MM.1S (cell line): ENCODE measurements at regions not wholly inside any gene's neighbourhood (a gene's known extent, or its start where the extent isn't known, plus 50 kb on each side); places are given as distances from the start of the nearest gene placed in this dataset.

Experiments used
- DNase-seq: peaks from one replicate; pipeline ENCODE4 v3.0.0-alpha.2; 2015
- H2AFZ ChIP-seq: fragments of 300-600 bp; sonication (generic); 2 replicates; pipeline ENCODE4 v1.6.0; 2016; ENCODE audit warnings: antibody characterized with exemption, low read length
- H3F3A ChIP-seq: fragments of 300-600 bp; sonication (generic); 2 replicates; pipeline ENCODE4 v1.6.1; 2016; ENCODE audit warnings: mild to moderate bottlenecking, antibody characterized with exemption, low read length, moderate library complexity, mixed read lengths; ENCODE audit not compliant: insufficient read depth
- H3K27ac ChIP-seq: fragments of 300-600 bp; sonication (generic); 2 replicates; pipeline ENCODE4 v1.5.1; 2016; ENCODE audit warnings: mild to moderate bottlenecking, low read length
- H3K27me3 ChIP-seq: fragments of 300-600 bp; sonication (generic); replicated peaks from 2 replicates; pipeline ENCODE4 v1.6.0; 2016; ENCODE audit warnings: low read length; ENCODE audit not compliant: insufficient read depth
- H3K36me3 ChIP-seq: fragments of 300-600 bp; sonication (generic); replicated peaks from 2 replicates; pipeline ENCODE4 v1.6.1; 2016; ENCODE audit warnings: mild to moderate bottlenecking, low read length, mixed read lengths; ENCODE audit not compliant: insufficient read depth
- H3K4me1 ChIP-seq: fragments of 300-600 bp; sonication (generic); 2 replicates; pipeline ENCODE4 v1.6.1; 2016; ENCODE audit warnings: low read length, mixed read lengths
- H3K4me2 ChIP-seq: fragments of 300-600 bp; sonication (generic); 2 replicates; pipeline ENCODE4 v1.6.0; 2016; ENCODE audit warnings: low read depth, low read length
- H3K4me3 ChIP-seq: fragments of 300-600 bp; sonication (generic); 2 replicates; pipeline ENCODE4 v1.5.1; 2016; ENCODE audit warnings: low read length, mixed read lengths
- H3K79me2 ChIP-seq: fragments of 300-600 bp; sonication (generic); 2 replicates; pipeline ENCODE4 v1.6.1; 2016; ENCODE audit warnings: mixed run types, low read length, mixed read lengths
- H3K9ac ChIP-seq: fragments of 300-600 bp; sonication (generic); 2 replicates; pipeline ENCODE4 v1.6.1; 2016; ENCODE audit warnings: low read length, mixed read lengths
- H3K9me2 ChIP-seq: fragments of 300-600 bp; sonication (generic); replicated peaks from 2 replicates; pipeline ENCODE4 v1.6.1; 2016; ENCODE audit warnings: mild to moderate bottlenecking, low read length, mixed read lengths; ENCODE audit not compliant: insufficient read depth
- H3K9me3 ChIP-seq: fragments of 300-600 bp; sonication (generic); replicated peaks from 2 replicates; pipeline ENCODE4 v1.6.1; 2016; ENCODE audit warnings: mild to moderate bottlenecking, low read length, mixed read lengths; ENCODE audit not compliant: insufficient read depth
- H4K20me1 ChIP-seq: fragments of 300-600 bp; sonication (generic); 2 replicates; pipeline ENCODE4 v1.6.1; 2016; ENCODE audit warnings: mild to moderate bottlenecking, low read length, moderate library complexity, mixed read lengths; ENCODE audit not compliant: insufficient read depth
- CTCF ChIP-seq: fragments of 300-600 bp; sonication (generic); IDR thresholded peaks from 2 replicates; pipeline ENCODE4 v1.5.1; 2016; ENCODE audit warnings: antibody characterized with exemption, low read length, mixed read lengths
- EZH2 ChIP-seq: fragments of 300-600 bp; sonication (generic); optimal IDR thresholded peaks from 2 replicates; pipeline ENCODE3; 2017; ENCODE audit warnings: low read depth, mild to moderate bottlenecking, antibody characterized with exemption, low read length, mixed read lengths
- EZH2phosphoT487 ChIP-seq: fragments of 300-600 bp; sonication (generic); IDR thresholded peaks from 2 replicates; pipeline ENCODE4 v1.6.1; 2018; ENCODE audit warnings: antibody characterized with exemption, low read length

- Histone ChIP-seq H3K27ac (no peak overlapping the region), H3K27me3 (no peaks in the 10 kb centered on the region), H3K9me3 (no peaks in the 10 kb centered on the region), H3K4me3 (no peak overlapping the region), H3F3A (no peaks in the 10 kb centered on the region), H3K36me3 (no peaks in the 10 kb centered on the region), H3K4me2 (no peak overlapping the region), H3K4me1 (no peaks in the 10 kb centered on the region), H3K79me2 (no peaks in the 10 kb centered on the region), H3K9ac (no peak overlapping the region), H3K9me2 (no peaks in the 10 kb centered on the region), H4K20me1 (no peaks in the 10 kb centered on the region), H2AFZ (no peak overlapping the region)
- DNase-seq: no peak
- TF ChIP-seq EZH2phosphoT487: no peak
- TF ChIP-seq EZH2: no peak
- no peak for TF ChIP-seq CTCF
These were observed 433.9 kb upstream of the DAB1 start for GRCh38 chr1:57857809-57858208.

GRCh38 chr1:57854436-57854835 lies 430.6 kb upstream of the DAB1 start:
- Histone ChIP-seq H4K20me1 (no peaks in the 10 kb centered on the region), H3K9me3 (no peaks in the 10 kb centered on the region), H3K79me2 (no peaks in the 10 kb centered on the region), H3K27me3 (no peaks in the 10 kb centered on the region), H3F3A (no peaks in the 10 kb centered on the region), H3K9ac (no peak overlapping the region), H3K36me3 (no peaks in the 10 kb centered on the region), H3K4me1 (no peaks in the 10 kb centered on the region), H2AFZ (no peak overlapping the region), H3K4me2 (no peak overlapping the region), H3K27ac (no peak overlapping the region), H3K4me3 (no peak overlapping the region), H3K9me2 (no peaks in the 10 kb centered on the region)
- no peak for TF ChIP-seq EZH2
- TF ChIP-seq EZH2phosphoT487: no peak
- no peak for TF ChIP-seq CTCF
- no peak for DNase-seq

- H3K4me1 ChIP-seq: no peaks in the 10 kb centered on the region
- no peak for TF ChIP-seq EZH2
- no peak for TF ChIP-seq CTCF
- no peak for TF ChIP-seq EZH2phosphoT487
- no peak overlapping the region for H3K4me3 ChIP-seq
- no peaks in the 10 kb centered on the region for H3F3A ChIP-seq
- no peaks in the 10 kb centered on the region for H4K20me1 ChIP-seq
- H3K27me3 ChIP-seq: no peaks in the 10 kb centered on the region
- no peak overlapping the region for H3K9ac ChIP-seq
- no peaks in the 10 kb centered on the region for H3K9me3 ChIP-seq
- no peaks in the 10 kb centered on the region for H3K9me2 ChIP-seq
- no peaks in the 10 kb centered on the region for H3K79me2 ChIP-seq
- H3K36me3 ChIP-seq: no peaks in the 10 kb centered on the region
- no peak overlapping the region for H3K4me2 ChIP-seq
- no peak overlapping the region for H2AFZ ChIP-seq
- H3K27ac ChIP-seq: no peak overlapping the region
- DNase-seq: no peak
These were observed 426.5 kb upstream of the DAB1 start for GRCh38 chr1:57850176-57850940.
